GM23338 (cell line): ENCODE measurements at regions not wholly inside any gene's neighbourhood (a gene's known extent, or its start where the extent isn't known, plus 50 kb on each side); places are given as distances from the start of the nearest gene placed in this dataset.

Experiments
- ATAC-seq: fragments of 200-7000 bp; cut with Tn5 transposase; 3 replicates; pipeline ENCODE4 v1.9.1; 2020
- DNase-seq: peaks from one replicate; pipeline ENCODE4 v3.0.0-alpha.2; 2015; ENCODE audit warnings: low spot score
- H2AFZ ChIP-seq: fragments of 200-600 bp; sonication (generic); 2 replicates; pipeline ENCODE4 v1.8.0; 2016; ENCODE audit warnings: antibody characterized with exemption, mild to moderate bottlenecking, moderate library complexity
- H3F3A ChIP-seq: fragments of 200-600 bp; sonication (generic); replicated peaks from 2 replicates; pipeline ENCODE4 v1.8.0; 2017; ENCODE audit warnings: antibody characterized with exemption, mixed run types, low read depth
- H3K27ac ChIP-seq: fragments of 200-600 bp; sonication (generic); 2 replicates; pipeline ENCODE4 v1.6.1; 2016; ENCODE audit warnings: low read depth
- H3K27me3 ChIP-seq: fragments of 200-600 bp; sonication (generic); 2 replicates; pipeline ENCODE4 v1.8.0; 2016; ENCODE audit warnings: mild to moderate bottlenecking, mixed run types, moderate library complexity; ENCODE audit not compliant: insufficient read depth
- H3K36me3 ChIP-seq: fragments of 200-600 bp; sonication (generic); 2 replicates; pipeline ENCODE4 v1.8.0; 2016; ENCODE audit warnings: mild to moderate bottlenecking; ENCODE audit not compliant: insufficient read depth
- H3K4me1 ChIP-seq: fragments of 200-600 bp; sonication (generic); 2 replicates; pipeline ENCODE4 v1.8.0; 2016; ENCODE audit warnings: mild to moderate bottlenecking, moderate library complexity; ENCODE audit not compliant: insufficient read depth
- H3K4me2 ChIP-seq: fragments of 200-600 bp; sonication (generic); 2 replicates; pipeline ENCODE4 v1.7.1; 2017; ENCODE audit warnings: mixed run types
- H3K4me3 ChIP-seq: fragments of 200-600 bp; sonication (generic); 2 replicates; pipeline ENCODE4 v1.6.1; 2016; ENCODE audit warnings: mixed run types
- H3K79me2 ChIP-seq: fragments of 200-600 bp; sonication (generic); replicated peaks from 2 replicates; pipeline ENCODE4 v1.8.0; 2017; ENCODE audit warnings: mild to moderate bottlenecking; ENCODE audit not compliant: insufficient read depth
- H3K9me2 ChIP-seq: fragments of 200-600 bp; sonication (generic); 2 replicates; pipeline ENCODE4 v1.8.0; 2017; ENCODE audit not compliant: insufficient read depth
- H4K20me1 ChIP-seq: fragments of 200-600 bp; sonication (generic); replicated peaks from 2 replicates; pipeline ENCODE4 v1.8.0; 2017; ENCODE audit warnings: mild to moderate bottlenecking; ENCODE audit not compliant: insufficient read depth
- H3K27ac Mint-ChIP-seq: 2 replicates; pipeline ENCODE4 v1.8.0; 2020; ENCODE audit warnings: inconsistent platforms, mild to moderate bottlenecking, moderate library complexity, mixed read lengths
- H3K27me3 Mint-ChIP-seq: 3 replicates; pipeline ENCODE4 v1.8.0; 2022; ENCODE audit warnings: low read depth, mild to moderate bottlenecking, moderate library complexity, mixed read lengths, inconsistent platforms; ENCODE audit not compliant: insufficient read depth, poor library complexity
- H3K36me3 Mint-ChIP-seq: 3 replicates; pipeline ENCODE4 v1.8.0; 2021; ENCODE audit warnings: low read depth, mild to moderate bottlenecking, inconsistent platforms, moderate library complexity, mixed read lengths
- H3K4me1 Mint-ChIP-seq: 3 replicates; pipeline ENCODE4 v1.8.0; 2020; ENCODE audit warnings: mild to moderate bottlenecking, inconsistent platforms, mixed read lengths
- H3K4me3 Mint-ChIP-seq: 3 replicates; pipeline ENCODE4 v1.8.0; 2021; ENCODE audit warnings: moderate library complexity, mild to moderate bottlenecking, inconsistent platforms, mixed read lengths
- H3K9me3 Mint-ChIP-seq: 3 replicates; pipeline ENCODE4 v1.8.0; 2020; ENCODE audit warnings: moderate library complexity, mild to moderate bottlenecking, inconsistent platforms, mixed read lengths
- ETS1 ChIP-seq: IDR thresholded peaks from 2 replicates; pipeline ENCODE4 v1.6.1; 2016; ENCODE audit warnings: antibody characterized with exemption
- EZH2 ChIP-seq: fragments of 200-600 bp; sonication (generic); IDR thresholded peaks from one replicate; pipeline ENCODE4 v1.8.0; 2017; ENCODE audit warnings: antibody characterized with exemption, mild to moderate bottlenecking, low read depth; ENCODE audit not compliant: unreplicated experiment
- EZH2phosphoT487 ChIP-seq: fragments of 200-600 bp; sonication (generic); IDR thresholded peaks from one replicate; pipeline ENCODE4 v1.8.1; 2018; ENCODE audit warnings: antibody characterized with exemption; ENCODE audit not compliant: unreplicated experiment
- JUNB ChIP-seq: IDR thresholded peaks from one replicate; pipeline ENCODE4 v1.6.1; 2016; ENCODE audit warnings: antibody characterized with exemption; ENCODE audit not compliant: unreplicated experiment
- NANOG ChIP-seq: IDR thresholded peaks from 2 replicates; pipeline ENCODE4 v1.6.1; 2016; ENCODE audit warnings: antibody characterized with exemption, borderline replicate concordance
- REST ChIP-seq: IDR thresholded peaks from one replicate; pipeline ENCODE4 v1.6.1; 2018; ENCODE audit warnings: antibody characterized with exemption; ENCODE audit not compliant: unreplicated experiment
- STAT1 ChIP-seq: IDR thresholded peaks from one replicate; pipeline ENCODE4 v1.6.1; 2016; ENCODE audit warnings: antibody characterized with exemption; ENCODE audit not compliant: unreplicated experiment
- ZNF114 ChIP-seq: fragments of 250-450 bp; sonication (Bioruptor Pico); IDR thresholded peaks from 2 replicates; pipeline ENCODE4 v1.5.0; 2020; ENCODE audit warnings: mild to moderate bottlenecking, moderate library complexity
- ZNF331 ChIP-seq: fragments of 250-450 bp; sonication (Bioruptor Pico); IDR thresholded peaks from 2 replicates; pipeline ENCODE4 v1.5.0; 2020; ENCODE audit warnings: low read depth, mild to moderate bottlenecking, moderate library complexity
- ZNF462 ChIP-seq: fragments of 250-450 bp; sonication (Bioruptor Pico); IDR thresholded peaks from 2 replicates; pipeline ENCODE4 v1.5.0; 2020; ENCODE audit warnings: mild to moderate bottlenecking, moderate library complexity

GRCh38 chr21:38057626-38058025, 141.4 kb upstream of the KCNJ6 start (continued):
- TF ChIP-seq ETS1, result no peak
- TF ChIP-seq ZNF331 (CRISPR knock-in tag), result no peak
- no peak for TF ChIP-seq NANOG
- TF ChIP-seq STAT1, result no peak
- no peak for TF ChIP-seq ZNF114 (CRISPR knock-in tag)

- no peak overlapping the region for H3K27ac Mint-ChIP-seq
- peaks cover 9% of the 10 kb centered on the region for H3K27me3 Mint-ChIP-seq
- Histone ChIP-seq H2AFZ (no peak overlapping the region), H3F3A (no peaks in the 10 kb centered on the region), H3K79me2 (no peaks in the 10 kb centered on the region), H3K4me2 (no peak overlapping the region), H4K20me1 (no peaks in the 10 kb centered on the region), H3K4me3 (no peak overlapping the region), H3K27me3 (no peaks in the 10 kb centered on the region), H3K27ac (no peak overlapping the region), H3K36me3 (no peaks in the 10 kb centered on the region), H3K9me2 (0 out of 2 replicates have a peak, but pooled peaks cover 13% of the 10 kb centered on the region), H3K4me1 (no peaks in the 10 kb centered on the region)
- H3K36me3 Mint-ChIP-seq, result no peaks in the 10 kb centered on the region
- TF ChIP-seq EZH2, result no peak
- no peak for TF ChIP-seq EZH2phosphoT487
- no peak for TF ChIP-seq STAT1
- TF ChIP-seq ZNF331 (CRISPR knock-in tag), result no peak
- no peak for TF ChIP-seq ZNF462 (CRISPR knock-in tag)
- no peak for TF ChIP-seq JUNB
- no peak for TF ChIP-seq REST
- H3K4me3 Mint-ChIP-seq, result no peak overlapping the region
- H3K4me1 Mint-ChIP-seq, result no peaks in the 10 kb centered on the region
- ATAC-seq (no peak), DNase-seq (no peak)
- peaks cover 8% of the 10 kb centered on the region; the same call in 2 of the 3 replicates for H3K9me3 Mint-ChIP-seq
These were observed 144.3 kb upstream of the KCNJ6 start for GRCh38 chr21:38060533-38060932.
